ENCODE measurements at regions not wholly inside any gene's neighbourhood (a gene's known extent, or its start where the extent isn't known, plus 50 kb on each side); places are given as distances from the start of the nearest gene placed in this dataset.

- Histone ChIP-seq H2AFZ (ENCODE audit: low read length) (no peak overlapping the region), H3K4me3 (ENCODE audit: low read depth, low read length, poor library complexity, severe bottlenecking) (no peak overlapping the region), H3K79me2 (ENCODE audit: insufficient read depth, low read depth, low read length) (no peaks in the 10 kb centered on the region), H4K20me1 (ENCODE audit: insufficient read depth, low read length) (no peaks in the 10 kb centered on the region), H3K27ac (ENCODE audit: low read depth, low read length, poor library complexity, severe bottlenecking) (no peak overlapping the region), H3K4me2 (ENCODE audit: low read length) (no peak overlapping the region), H3K4me1 (ENCODE audit: insufficient read depth, low read length, poor library complexity, severe bottlenecking) (no peaks in the 10 kb centered on the region), H3K9me2 (ENCODE audit: insufficient read depth, low read length) (no peaks in the 10 kb centered on the region), H3K36me3 (ENCODE audit: insufficient read depth, low read length) (no peaks in the 10 kb centered on the region), H3K9me3 (ENCODE audit: low read length) (no peaks in the 10 kb centered on the region; the same call in 1 of the 2 replicates)
- intact Hi-C loops (cut with micrococcal nuclease; ENCODE audit: unreplicated experiment), result no loop called here
- CTCF ChIA-PET (ENCODE audit: unreplicated experiment), result no interaction called here
- no TSS peak for BruUV-seq (replicated peaks)
- POLR2A ChIA-PET, result no interaction called here
- no peak for DNase-seq (ENCODE audit: low spot score)
- TF ChIP-seq EZH2phosphoT487 (IDR thresholded peaks at IDR 0.05; ENCODE audit: borderline replicate concordance, low read depth, low read length) (no peak), CTCF (conservative IDR thresholded peaks at IDR 0.05; ENCODE audit: low read length) (no peak)
These were observed 1030.7 kb downstream of the AACS start for GRCh38 chr12:126095748-126096510.

- ChIA-PET CTCF (ENCODE audit: unreplicated experiment) (no interaction called here), POLR2A (no interaction called here)
- no peaks in the 10 kb centered on the region for H3K9me3 ChIP-seq (ENCODE audit: low read length)
- H3K9me2 ChIP-seq (ENCODE audit: insufficient read depth, low read length), result no peaks in the 10 kb centered on the region
- no peaks in the 10 kb centered on the region for H3K36me3 ChIP-seq (ENCODE audit: insufficient read depth, low read length)
- H3K79me2 ChIP-seq (ENCODE audit: insufficient read depth, low read depth, low read length), result no peaks in the 10 kb centered on the region
- no peak for DNase-seq (ENCODE audit: low spot score)
- H4K20me1 ChIP-seq (ENCODE audit: insufficient read depth, low read length), result no peaks in the 10 kb centered on the region
- H3K4me3 ChIP-seq (ENCODE audit: low read depth, low read length, poor library complexity, severe bottlenecking), result no peak overlapping the region
- BruUV-seq (replicated peaks), result no TSS peak
- H3K27ac ChIP-seq (ENCODE audit: low read depth, low read length, poor library complexity, severe bottlenecking), result no peak overlapping the region
- intact Hi-C loops (cut with micrococcal nuclease; ENCODE audit: unreplicated experiment), result no loop called here
- H3K4me2 ChIP-seq (ENCODE audit: low read length), result no peak overlapping the region
- H2AFZ ChIP-seq (ENCODE audit: low read length), result no peak overlapping the region
- H3K4me1 ChIP-seq (ENCODE audit: insufficient read depth, low read length, poor library complexity, severe bottlenecking), result no peaks in the 10 kb centered on the region
- TF ChIP-seq EZH2phosphoT487 (IDR thresholded peaks at IDR 0.05; ENCODE audit: borderline replicate concordance, low read depth, low read length), result no peak
- TF ChIP-seq CTCF (conservative IDR thresholded peaks at IDR 0.05; ENCODE audit: low read length), result no peak
These were observed 1041.5 kb downstream of the AACS start for GRCh38 chr12:126106706-126107105.

GRCh38 chr12:126107659-126108058 is 1042.4 kb downstream of the AACS start:
- no peak for DNase-seq (ENCODE audit: low spot score)
- no peaks in the 10 kb centered on the region for H3K36me3 ChIP-seq (ENCODE audit: insufficient read depth, low read length)
- TF ChIP-seq EZH2phosphoT487 (IDR thresholded peaks at IDR 0.05; ENCODE audit: borderline replicate concordance, low read depth, low read length) (no peak), CTCF (conservative IDR thresholded peaks at IDR 0.05; ENCODE audit: low read length) (no peak)
- BruUV-seq (replicated peaks), result no TSS peak
- intact Hi-C loops (cut with micrococcal nuclease; ENCODE audit: unreplicated experiment), result no loop called here
- ChIA-PET POLR2A (no interaction called here), CTCF (ENCODE audit: unreplicated experiment) (no interaction called here)
- H2AFZ ChIP-seq (ENCODE audit: low read length), result no peak overlapping the region
- no peak overlapping the region for H3K4me3 ChIP-seq (ENCODE audit: low read depth, low read length, poor library complexity, severe bottlenecking)
- no peaks in the 10 kb centered on the region for H4K20me1 ChIP-seq (ENCODE audit: insufficient read depth, low read length)
- H3K9me3 ChIP-seq (ENCODE audit: low read length), result no peaks in the 10 kb centered on the region
- no peak overlapping the region for H3K27ac ChIP-seq (ENCODE audit: low read depth, low read length, poor library complexity, severe bottlenecking)
- no peaks in the 10 kb centered on the region for H3K9me2 ChIP-seq (ENCODE audit: insufficient read depth, low read length)
- no peak overlapping the region for H3K4me2 ChIP-seq (ENCODE audit: low read length)
- no peaks in the 10 kb centered on the region for H3K4me1 ChIP-seq (ENCODE audit: insufficient read depth, low read length, poor library complexity, severe bottlenecking)
- no peaks in the 10 kb centered on the region for H3K79me2 ChIP-seq (ENCODE audit: insufficient read depth, low read depth, low read length)
